HT1080 (cell line): ENCODE measurements at regions not wholly inside any gene's neighbourhood (a gene's known extent, or its start where the extent isn't known, plus 50 kb on each side); places are given as distances from the start of the nearest gene placed in this dataset.
"Not testable (repeated sequence)": the region's sequence is repeated elsewhere in the genome, so short reads cannot be mapped to it uniquely, and the experiment has no call there.

Experiments
- DNase-seq: peaks from one replicate; pipeline ENCODE4 v3.0.0-alpha.2; 2015; ENCODE audit warnings: low read depth

DNA sequence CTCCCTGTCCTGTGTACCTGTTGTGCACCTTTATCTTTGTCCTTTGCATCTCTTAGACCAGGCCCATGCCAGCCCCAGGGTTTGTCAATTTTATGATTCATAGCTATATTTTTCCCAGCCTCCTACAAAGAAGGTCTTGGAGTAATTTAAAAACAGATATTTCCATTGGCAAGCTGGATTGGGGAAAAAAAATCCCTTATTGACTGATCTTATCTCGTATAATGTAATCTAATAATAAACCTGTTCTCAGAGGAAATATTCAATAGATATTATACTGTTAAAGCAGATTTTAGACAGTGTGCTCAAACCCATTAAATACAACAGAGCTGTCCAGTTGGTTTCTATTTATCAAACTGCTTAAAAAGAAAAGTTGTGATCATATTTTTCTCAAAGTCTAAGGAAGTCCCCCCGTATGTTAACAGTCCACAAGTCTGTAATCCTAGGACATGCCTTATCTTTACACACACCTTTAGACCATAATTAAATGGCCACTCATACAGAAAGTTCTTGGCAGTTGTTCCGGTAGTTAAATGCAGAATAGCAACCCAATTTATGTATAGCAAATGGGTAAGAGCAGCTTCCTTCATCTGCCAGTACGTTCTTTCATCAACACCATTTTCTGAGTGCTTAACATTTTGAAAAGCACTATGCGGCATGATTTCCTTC lies 700.9 kb upstream of the NR2F2 start:
- no peak for DNase-seq

DNA sequence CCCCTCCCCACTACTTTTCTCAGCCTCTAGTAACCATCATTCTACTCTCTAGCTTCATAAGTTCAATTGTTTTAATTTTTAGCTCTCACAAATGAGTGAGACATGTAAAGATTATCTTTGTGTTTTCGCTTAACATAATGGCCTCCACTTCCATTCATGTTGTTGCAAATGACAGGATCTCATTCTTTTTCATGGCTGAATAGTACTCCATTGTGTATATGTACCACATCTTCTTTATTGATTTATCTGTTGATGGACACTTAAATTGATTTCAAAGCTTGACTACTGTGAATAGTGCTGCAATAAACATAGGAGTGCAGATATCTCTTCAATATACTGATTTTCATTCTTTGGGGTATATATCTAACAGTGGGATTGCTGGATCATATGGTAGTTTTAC lies 699.8 kb upstream of the NR2F2 start:
- DNase-seq = no peak

DNA sequence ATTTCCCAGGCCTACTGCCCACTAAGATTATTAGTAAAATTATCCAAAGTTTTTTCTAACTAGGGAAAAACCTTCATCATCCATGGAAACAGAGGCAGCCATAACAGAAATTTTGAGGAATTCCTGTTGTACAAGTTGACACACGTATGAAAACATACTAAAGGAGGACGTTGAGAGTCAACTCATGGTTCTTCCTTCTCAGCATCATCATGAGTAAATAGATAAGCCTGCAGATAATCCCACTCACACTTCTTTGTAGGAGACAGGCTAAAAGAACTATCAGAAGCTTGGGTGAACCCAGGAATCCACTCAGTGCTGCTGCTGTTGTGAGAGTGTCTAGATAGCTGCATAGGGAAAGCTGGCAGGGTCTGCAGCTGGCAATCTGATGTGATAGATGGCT lies 694.8 kb upstream of the NR2F2 start:
- DNase-seq = no peak

DNA sequence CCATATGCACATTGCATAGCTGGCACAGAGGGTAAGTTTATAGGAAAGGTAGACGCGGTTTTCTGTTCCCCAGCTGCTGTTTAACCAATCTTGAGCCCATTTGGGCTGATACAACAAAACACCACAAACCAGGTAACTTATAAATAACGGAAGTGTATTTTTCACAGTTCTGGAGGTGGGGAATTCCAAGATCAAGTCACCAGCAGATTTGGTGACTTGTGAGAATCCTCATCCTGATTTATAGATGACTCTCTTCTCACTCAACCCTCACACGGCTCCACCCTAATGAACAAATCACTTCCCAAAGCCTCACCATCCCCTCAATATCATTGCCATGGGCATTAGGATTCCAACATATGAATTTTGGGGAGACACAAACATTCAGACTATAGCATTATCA lies 694.4 kb upstream of the NR2F2 start:
- no peak for DNase-seq

DNA sequence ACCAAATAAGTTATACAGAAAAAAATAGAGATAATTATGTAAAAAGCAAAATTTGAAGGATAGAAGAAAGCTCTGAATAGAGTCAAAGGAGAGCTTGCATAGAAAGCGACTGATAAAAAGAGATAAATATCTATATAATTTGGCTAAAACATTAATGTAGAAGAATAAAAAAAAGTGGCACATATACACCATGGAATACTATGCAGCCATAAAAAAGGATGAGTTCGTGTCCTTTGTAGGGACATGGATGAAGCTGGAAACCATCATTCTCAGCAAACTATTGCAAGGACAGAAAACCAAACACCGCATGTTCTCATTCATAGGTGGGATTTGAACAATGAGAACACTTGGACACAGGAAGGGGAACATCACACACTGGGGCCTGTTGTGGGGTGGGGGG lies 693.3 kb upstream of the NR2F2 start:
- not testable (repeated sequence) for DNase-seq

DNA sequence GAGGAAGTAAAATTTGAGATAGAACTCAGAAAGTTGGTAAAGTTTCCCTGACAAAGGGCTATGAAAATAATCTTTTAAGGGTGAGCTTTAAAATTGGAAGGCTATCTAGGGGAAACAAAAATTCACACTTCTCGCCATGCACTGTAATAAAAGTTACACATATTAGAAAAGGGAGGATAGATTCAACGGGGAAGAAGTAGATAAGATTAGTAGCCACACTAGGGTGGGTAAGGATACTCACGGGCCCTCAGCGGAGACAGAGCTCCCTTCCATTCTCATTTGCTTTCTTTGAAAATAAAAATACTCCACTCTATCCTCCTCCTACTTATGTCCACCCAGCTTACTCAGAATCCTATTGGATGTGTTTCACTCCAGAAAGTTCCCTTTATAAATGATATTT lies 691.3 kb upstream of the NR2F2 start:
- DNase-seq = no peak

DNA sequence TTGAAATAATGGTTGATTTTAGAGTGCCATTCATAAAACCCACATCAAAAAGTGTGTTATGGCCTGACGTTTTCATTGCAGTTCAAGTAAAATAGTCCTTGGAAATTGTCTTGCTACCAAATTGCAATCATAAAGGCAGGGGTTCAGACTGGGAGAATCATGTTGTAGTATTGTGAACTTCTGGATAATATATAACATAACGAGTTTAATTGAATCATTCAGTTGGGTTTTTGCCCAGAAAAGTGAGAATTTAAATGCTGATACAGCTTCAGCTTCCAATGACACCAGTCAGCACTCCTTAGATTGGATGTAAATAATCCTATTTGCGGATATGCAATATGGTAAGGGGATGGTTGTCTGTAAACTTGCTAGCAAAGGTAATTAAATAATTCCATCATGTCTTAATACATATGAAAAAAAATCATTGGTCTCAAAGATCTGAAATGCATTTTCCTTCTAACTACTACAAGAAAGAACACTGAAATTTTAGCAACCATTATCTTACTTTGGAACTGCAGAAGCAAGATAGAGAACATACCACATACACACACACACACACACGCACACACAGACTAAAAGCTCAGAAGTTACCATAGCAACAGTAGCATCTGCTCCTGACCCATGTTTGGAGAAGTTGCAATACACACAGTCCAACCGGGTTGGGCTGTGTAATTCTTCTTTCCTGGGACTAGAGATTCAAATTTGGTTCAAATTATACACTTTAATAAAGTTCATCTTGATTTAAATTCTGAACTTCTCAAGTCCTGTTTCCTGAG lies 686.2 kb upstream of the NR2F2 start:
- no peak for DNase-seq

DNA sequence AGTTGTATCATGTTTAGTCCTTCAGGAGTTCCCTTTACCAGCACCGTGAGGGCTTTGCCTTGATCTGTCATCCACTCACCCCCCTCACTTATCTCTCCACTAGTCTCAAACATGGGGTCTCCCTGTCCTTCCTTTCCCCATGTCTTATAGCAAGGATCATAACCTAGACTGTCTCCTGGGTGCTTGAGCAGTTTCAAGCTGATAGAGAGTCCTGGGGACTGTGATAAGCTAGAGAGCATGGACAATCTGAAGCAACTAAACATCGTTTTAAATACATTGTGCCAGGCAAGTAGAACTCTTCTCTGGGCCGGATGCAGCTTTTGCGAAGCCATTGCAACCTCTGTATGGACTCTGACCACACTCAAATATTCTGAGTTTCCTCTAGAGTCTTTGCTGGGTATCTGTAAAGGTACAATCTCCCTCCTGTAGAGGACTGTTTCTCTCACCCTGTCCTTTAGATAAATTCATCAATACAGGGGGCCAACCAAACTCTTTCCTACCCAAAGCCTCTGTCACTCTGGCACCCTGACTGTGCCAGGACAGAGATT lies 684.6 kb upstream of the NR2F2 start:
- no peak for DNase-seq

DNA sequence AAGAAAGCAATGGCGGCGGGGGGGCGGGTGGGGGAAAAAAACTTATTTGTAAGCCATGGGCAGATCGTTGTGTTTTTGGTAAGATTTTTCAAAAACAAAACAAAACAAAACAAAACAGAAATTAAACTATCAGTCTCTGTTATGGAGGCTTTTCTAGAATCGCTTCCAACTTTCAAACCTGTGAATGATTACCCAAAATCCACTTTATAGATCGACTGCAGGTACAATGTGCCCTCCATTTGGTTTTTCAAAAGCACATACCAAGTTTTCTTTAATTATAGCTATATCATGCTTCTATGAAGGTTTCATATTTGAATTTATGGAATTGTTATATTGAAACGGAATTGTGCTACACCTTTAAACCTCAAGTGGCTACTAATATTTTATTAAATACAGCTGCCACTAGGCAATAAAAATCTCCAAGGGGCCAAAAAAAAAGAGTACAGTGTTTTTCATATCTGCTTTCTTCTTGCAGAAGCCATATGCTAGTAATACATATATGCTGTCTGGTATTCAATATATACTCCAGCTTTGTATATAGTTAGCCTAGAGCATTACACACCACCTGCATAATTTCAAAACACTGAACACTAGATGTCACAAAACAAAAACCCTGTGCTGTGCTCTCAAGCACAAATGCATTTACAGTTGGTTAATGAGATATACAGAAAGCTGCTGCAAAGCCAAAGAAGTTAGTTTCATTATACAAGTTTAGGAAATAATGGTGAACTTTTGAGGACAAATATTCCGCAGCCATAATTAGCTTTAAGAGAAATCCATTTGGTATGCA lies 683.8 kb upstream of the NR2F2 start:
- no peak for DNase-seq

DNA sequence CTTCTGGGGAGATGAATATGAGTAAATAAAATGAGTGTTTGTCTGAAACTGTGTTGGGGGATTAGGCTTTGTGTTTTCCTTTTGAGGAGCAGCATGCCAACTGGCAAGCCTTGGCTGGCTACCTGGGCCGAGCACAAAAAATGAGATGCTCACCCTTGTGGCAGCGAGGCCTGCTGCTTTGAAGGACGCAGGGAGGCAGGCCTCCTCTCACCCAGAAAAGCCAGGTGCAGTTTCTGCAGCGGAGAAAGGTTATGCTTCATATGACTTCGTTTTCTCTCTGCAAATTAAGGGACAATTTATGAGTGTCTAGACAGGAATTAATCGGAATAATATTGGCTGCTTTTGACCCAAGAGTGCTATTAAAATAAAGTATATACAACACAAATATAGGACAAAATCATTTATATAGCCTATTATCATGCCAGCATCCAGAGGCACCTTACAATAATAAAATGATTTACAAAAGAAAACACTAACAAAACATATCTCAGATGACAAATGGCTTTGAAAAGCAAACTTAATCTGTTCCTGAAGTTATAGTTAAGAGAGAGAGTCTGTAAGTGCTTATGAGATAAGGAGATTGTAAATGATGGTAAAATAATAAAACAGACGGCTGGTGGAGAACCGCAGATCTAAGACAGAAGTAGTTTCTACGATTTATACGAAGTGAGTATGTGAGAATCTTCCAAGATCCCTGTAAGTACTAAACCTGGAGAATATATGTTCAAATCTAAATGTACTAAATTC lies 682.8 kb upstream of the NR2F2 start:
- no peak for DNase-seq

DNA sequence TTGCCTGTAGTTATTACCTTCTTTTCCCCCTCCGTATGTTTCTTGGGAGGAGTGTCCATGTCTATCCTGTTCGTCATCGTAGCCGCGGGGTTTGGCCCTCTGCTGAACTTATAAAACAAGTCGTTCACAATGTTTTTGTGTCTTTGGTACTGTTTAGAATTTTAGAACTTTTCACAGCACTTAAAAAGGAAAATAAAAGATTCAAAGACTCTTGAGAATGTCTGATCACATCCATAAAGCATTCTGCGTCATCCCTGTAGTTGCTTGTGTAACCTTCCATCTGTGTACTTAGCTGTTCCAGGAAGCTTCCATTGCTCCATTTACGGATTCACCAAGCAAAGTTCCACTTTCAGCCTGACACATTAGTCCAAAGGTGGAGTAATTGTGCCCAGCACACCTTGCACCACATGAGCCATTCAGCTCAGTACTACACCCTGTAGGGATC lies 677.1 kb upstream of the NR2F2 start:
- no peak for DNase-seq

DNA sequence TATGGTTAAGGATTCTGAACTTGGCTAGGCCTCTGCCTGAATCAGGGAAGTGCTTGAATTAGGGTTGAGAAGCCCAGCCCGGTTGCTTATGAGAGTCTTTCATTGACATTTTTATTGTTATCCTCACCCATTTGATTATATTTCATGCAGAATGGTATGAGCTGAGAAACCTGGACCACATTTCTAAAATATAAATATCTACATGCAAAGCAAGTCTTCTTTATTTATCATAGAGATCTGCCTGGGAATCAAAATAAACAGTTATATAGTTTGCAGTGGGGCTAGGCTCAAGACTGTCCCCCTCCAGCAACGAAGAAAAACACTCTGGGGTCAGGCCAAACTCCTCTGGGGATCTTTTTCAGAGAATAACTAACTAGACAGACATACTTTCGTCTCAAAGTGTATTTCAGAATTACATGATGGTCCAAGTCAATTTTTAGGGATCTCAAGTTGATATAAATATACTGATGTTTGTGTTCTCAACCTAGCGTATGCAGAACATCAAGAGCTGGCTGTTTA lies 675.4 kb upstream of the NR2F2 start:
- no peak for DNase-seq

DNA sequence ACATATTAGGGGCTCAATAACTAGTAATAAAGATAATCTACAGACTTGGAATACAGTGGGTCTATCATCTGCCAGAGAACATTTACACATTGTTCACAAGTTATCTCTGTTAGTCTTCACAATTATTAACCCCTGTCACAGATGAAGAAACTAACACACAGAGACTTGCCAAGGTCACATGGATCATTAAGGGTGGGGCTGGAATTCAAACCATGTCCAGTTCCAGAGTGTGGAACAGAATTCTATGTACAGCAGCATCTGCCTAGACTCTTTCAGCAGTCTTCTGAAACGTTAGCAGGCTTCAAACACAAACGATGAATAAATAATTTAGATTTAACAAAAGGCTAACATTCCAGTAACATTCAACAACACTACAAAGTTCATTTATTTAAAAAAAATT lies 673.9 kb upstream of the NR2F2 start:
- DNase-seq = no peak

DNA sequence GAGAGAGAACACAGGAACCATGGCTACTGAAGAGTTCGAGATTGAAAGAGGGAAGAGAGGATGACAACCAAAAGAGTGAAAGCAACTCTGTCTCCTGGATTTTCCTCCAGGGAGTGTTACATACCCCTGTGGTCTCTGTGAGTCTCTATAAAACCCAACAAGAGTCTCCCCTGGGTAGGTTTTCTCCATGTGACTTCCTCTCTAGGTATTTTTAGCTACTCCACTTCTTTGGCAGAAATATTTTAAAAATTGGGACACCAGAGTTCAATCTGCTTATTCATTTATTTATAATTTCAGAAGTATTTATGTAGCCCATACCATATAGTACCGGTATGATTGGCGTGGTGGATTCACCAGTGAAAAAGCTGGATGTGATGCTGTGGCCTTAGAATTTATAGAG lies 671.7 kb upstream of the NR2F2 start:
- no peak for DNase-seq

DNA sequence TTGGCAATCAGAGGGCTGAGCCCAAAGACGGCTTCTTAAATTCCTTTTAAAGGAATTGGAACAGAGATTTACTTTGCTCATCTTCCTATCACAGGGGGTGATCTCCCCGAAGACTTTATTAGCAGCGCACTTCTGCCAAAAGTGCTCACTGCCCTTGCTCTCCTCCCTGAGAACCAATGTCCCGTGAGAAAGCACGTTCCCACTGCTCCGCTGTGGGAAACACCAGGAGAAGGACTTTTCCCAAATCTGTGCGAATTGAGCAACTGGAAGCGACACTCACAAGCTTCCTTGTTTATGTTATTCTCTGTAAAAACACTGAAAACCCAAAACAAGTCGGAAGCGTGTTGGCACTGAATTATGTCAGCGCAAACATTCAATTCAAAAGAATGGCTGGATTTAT lies 670.8 kb upstream of the NR2F2 start:
- DNase-seq = no peak

DNA sequence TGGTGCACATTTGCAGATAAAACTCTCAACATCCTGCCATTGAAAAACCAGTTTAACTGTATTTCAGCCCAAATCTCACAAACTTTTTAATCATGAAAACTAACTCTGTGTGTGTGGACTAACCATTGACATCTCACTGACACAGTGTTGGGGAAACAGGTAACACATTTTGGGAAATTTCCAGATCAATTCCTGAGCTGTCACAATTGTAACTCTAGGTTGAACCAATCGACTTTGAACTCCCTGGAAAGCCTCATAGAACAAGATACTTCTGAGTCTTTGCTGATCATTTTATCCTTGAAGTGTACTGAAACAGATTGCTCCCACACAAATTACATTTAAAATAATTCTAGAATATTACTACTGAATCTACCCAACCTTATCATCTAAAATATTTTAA lies 667.9 kb upstream of the NR2F2 start:
- DNase-seq = no peak

DNA sequence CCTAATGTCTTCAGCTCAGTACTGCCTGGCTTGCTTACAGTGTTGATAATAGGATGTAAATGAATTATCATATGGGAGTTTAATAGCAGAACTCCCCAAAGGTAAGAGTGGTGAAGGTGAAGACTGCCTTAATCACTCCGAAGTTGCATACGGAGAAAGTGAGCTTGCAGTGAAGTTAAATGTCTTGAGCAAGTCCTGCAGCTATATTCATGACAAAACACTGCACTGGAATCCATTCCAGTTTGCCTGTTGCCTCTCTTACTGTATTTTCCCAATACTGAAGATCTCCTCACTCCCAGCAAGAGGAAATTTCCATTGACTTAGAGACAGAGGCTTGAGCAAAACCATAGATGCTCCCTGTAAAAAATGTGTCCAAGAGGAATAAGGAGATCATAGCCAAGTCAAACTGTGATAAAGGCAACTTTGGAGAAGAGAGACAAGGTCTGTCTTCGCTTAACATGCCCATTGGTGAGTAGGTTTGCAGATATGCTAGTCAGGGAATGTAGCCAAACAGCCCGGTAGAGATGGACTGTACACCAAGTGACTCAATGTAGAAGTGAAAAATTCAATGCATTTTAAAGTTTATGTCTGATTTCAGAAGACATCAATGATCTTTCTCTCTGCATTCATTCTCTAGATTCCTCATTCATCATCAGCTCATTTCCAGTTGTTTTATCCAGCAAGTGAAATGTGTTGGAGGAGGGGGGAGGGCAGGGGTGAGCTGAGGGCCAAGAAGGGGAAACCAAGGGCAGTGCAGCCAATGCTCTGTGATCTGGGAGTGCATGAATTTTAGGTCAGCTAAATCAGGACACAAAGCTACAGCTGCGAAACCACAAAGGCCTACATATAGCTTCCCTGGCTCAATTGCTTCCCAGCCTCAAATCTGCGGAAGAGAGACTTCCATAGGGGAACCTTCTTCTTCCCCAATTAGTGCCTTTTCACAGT lies 667.1 kb upstream of the NR2F2 start:
- no peak for DNase-seq

DNA sequence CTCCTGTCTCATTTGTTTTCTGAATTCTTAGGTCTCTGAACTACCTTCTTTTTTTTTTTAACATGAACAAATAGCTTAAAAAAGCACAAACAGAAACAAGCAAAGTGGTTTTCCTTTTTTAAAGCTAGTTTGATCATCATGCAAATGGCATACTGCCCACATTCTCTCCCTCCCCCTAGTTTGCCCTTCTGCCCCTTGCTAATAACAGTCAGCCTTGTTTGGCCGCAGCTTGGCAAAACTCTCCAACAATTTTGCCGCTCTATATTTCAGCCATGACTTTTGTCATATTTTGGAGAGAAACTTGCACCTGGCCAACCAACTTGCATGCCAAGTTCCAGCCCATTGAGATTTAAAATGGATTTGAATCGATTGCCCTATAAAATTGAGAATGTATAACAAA lies 666.0 kb upstream of the NR2F2 start:
- no peak for DNase-seq

DNA sequence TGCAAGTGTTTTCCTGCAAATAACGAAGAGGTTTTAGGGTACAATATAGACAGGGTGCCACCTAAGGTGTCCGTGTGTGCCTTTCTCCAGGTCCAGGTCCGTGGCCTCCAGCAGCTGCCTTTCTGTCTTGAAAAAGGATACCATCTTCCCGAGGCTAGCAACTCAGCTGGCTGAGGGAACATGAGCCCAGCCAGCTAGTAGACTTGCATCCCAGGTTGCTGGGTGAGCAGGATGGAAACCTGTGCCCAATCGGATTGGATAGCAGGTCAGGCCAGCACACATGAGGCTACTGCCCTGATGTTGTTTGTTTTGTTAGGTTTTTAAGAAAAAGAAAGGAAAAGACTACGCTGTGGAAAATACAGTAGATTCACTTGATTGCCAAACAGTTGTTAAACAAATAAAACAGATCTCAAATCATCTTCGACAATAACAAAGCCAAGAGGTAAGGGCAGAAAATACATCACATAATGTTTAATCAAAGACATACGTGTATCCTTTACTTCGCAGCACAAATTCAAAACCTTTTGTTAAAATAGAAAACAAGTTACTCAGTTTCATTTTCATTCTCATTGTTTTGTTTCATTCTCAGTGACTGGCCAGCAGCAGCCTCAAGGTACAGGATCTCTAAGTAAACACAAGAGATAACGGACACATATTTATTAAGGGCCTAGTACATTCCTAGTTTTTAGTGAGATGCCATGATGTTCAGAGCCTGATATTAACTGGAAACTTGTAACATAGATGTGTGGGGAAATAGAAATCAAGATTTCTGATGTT lies 661.2 kb upstream of the NR2F2 start:
- DNase-seq = peak; percentile 8
